WTC11 (cell line): ENCODE measurements at regions not wholly inside any gene's neighbourhood (a gene's known extent, or its start where the extent isn't known, plus 50 kb on each side); places are given as distances from the start of the nearest gene placed in this dataset.

Experiments used
- CBFB ChIP-seq: sonication (generic); formaldehyde crosslinking; IDR thresholded peaks from 2 replicates; pipeline ENCODE4 v1.8.1; 2022; ENCODE audit warnings: mild to moderate bottlenecking, low read depth, missing genetic modification reagents
- CTCF ChIP-seq: fragments of 200-600 bp; IDR thresholded peaks from 2 replicates; pipeline ENCODE4 v1.8.0; 2022; ENCODE audit warnings: antibody characterized with exemption
- E2F1 ChIP-seq: sonication (generic); formaldehyde crosslinking; IDR thresholded peaks from 2 replicates; pipeline ENCODE4 v1.8.0; 2022; ENCODE audit warnings: mild to moderate bottlenecking, missing genetic modification reagents
- E2F4 ChIP-seq: sonication (generic); formaldehyde crosslinking; IDR thresholded peaks from 2 replicates; pipeline ENCODE4 v1.8.1; 2022; ENCODE audit warnings: low read depth, mild to moderate bottlenecking, moderate library complexity, missing genetic modification reagents, borderline replicate concordance
- FOXK1 ChIP-seq: sonication (generic); formaldehyde crosslinking; IDR thresholded peaks from 2 replicates; pipeline ENCODE4 v1.8.0; 2022; ENCODE audit warnings: mild to moderate bottlenecking, moderate library complexity, missing genetic modification reagents
- FOXP4 ChIP-seq: sonication (generic); formaldehyde crosslinking; IDR thresholded peaks from 2 replicates; pipeline ENCODE4 v1.8.0; 2022; ENCODE audit warnings: mild to moderate bottlenecking, missing genetic modification reagents
- JUN ChIP-seq: sonication (generic); formaldehyde crosslinking; IDR thresholded peaks from 2 replicates; pipeline ENCODE4 v1.8.0; 2023; ENCODE audit warnings: mild to moderate bottlenecking, missing genetic modification reagents
- MAX ChIP-seq: sonication (generic); formaldehyde crosslinking; IDR thresholded peaks from 2 replicates; pipeline ENCODE4 v1.8.0; 2022; ENCODE audit warnings: mild to moderate bottlenecking, missing genetic modification reagents
- ZNF121 ChIP-seq: sonication (generic); formaldehyde crosslinking; IDR thresholded peaks from 2 replicates; pipeline ENCODE4 v1.8.0; 2023; ENCODE audit warnings: missing genetic modification reagents
- ZNF138 ChIP-seq: sonication (generic); formaldehyde crosslinking; conservative IDR thresholded peaks from 2 replicates; pipeline ENCODE4 v1.8.1; 2022; ENCODE audit warnings: mild to moderate bottlenecking, moderate library complexity, missing genetic modification reagents

GRCh38 chr13:44278166-44278565, 95.5 kb upstream of the SERP2 start:
- no peak for TF ChIP-seq ZNF121 (CRISPR knock-in tag)
- no peak for TF ChIP-seq JUN (CRISPR knock-in tag)
- TF ChIP-seq CTCF: no peak
- no peak for TF ChIP-seq MAX (CRISPR knock-in tag)
- TF ChIP-seq CBFB: no peak
- no peak for TF ChIP-seq E2F4 (CRISPR knock-in tag)
- no peak for TF ChIP-seq FOXK1 (CRISPR knock-in tag)
- no peak for TF ChIP-seq FOXP4
- no peak for TF ChIP-seq E2F1 (CRISPR knock-in tag)
- no peak for TF ChIP-seq ZNF138 (CRISPR knock-in tag)
